GM19452 (cell line): ENCODE measurements at regions not wholly inside any gene's neighbourhood (a gene's known extent, or its start where the extent isn't known, plus 50 kb on each side); places are given as distances from the start of the nearest gene placed in this dataset.
"Not testable (repeated sequence)": the region's sequence is repeated elsewhere in the genome, so short reads cannot be mapped to it uniquely, and the experiment has no call there.

ENCODE experiments used
- ATAC-seq: cut with Tn5 transposase; IDR thresholded peaks from one replicate; pipeline ENCODE4 v1.9.1; 2021; ENCODE audit not compliant: unreplicated experiment

DNA sequence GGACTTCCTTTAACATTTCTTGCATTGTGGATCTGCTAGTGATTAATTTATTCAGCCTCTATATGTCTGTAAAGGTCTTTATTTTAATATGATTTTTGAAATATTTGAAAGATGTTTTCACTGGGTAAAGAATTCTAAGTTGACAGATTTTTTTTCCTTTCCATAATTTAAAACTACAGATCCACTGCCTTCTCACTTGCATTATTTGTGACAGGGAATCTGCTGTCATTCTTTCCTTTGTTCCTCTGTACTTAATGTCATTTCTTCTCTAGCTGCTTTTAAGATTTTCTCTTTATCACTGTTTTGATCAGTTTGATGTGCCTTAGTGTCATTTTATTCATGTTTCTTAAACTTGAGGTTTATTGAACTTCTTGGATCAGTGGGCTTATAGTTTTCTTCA lies 159.9 kb downstream of the CYB561 start:
- no peak for ATAC-seq

DNA sequence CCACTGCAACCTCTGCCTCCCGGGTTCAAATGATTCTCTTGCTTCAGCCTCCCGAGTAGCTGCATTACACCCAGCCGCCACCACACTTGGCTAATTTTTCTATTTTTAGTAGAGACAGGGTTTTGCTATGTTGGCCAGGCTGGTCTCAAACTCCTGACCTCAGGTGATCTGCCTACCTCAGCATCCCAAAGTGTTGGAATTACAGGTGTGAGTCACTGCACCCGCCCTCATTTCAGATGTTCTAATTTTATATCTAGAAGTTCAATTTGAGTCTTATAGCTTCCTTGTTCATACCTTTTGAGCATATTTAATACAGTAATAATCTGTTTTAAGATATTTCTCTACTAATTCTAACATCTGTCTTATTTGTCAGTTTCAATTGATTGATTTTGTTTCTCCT lies 159.1 kb downstream of the CYB561 start:
- not testable (repeated sequence) for ATAC-seq

DNA sequence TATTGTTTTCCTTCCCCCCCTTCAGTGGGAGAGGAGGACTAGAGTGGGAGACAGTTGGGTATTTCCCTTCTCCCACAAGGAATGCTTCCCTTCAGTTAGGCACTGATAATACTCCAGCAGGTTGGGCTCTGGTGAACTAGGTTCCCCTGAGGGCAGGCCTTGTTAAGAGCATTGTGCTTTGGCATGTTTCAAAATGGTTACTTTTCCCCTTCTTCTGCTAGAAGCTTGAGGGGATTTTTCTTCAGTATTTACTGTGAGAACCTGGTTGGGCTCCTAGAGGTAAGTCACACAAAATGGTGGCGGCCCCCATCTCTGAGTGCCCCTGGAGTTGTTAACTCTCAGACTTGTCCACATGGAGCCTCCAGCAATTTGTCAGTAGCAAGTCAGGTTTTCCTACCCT lies 156.2 kb downstream of the CYB561 start:
- ATAC-seq, result no peak

DNA sequence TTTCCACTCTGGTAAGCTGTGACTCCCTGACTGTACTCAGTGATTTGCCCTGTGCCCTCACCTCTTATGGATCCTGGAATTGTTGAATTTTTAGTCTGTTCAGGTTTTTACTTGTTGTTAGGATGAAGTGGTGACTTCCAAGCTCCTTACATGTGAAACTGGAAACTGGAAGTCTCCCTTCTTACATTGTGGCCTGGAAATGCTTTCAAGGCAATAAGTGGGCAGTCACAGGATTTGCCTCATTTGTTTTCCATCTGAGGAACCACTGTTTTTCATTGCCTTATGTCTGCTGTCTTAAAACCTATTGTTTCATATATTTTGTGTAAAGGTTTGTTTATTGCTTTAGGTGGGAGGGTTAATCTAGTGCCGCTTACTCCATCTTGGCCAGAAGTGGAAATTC lies 155.8 kb downstream of the CYB561 start:
- no peak for ATAC-seq

DNA sequence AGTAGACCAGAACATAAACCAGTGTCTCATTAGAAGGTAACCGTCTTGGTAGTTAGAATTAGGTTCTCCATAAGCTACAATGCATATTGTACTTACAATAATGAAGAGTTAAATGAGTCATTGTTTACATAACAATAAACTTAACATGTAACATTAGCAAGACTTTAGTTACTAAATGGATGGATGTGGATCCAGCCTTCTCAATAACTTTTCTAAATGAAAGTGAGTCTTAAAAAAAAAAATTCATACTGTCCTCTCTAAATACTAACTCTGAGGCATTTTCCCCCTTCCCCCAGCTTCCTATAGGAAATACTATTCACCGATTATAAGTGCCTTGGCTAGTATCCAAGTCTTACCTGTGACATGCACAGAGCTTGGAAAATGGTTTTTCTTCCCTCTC lies 155.3 kb downstream of the CYB561 start:
- no peak for ATAC-seq

GRCh38 chr17:63291258-63291657 lies 154.8 kb downstream of the CYB561 start:
- no peak for ATAC-seq

DNA sequence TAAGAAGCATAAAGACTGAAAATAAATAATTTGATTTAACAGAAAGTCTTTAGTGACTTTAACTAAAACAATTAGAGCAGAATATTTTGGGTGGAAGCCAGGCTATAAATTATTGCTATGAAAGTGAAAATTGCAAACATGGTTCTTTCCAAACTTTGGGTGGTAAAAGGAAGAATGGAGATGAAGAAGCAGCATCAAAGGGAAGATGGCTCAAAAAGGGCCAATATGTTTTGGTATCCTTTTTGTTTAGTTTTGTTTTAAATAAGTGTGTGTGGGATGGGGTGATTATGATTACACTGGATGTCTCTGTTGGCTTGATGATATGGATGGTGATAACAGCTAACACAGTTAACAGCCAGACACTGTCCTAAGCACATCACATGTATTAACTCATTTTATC lies 153.7 kb downstream of the CYB561 start:
- ATAC-seq, result no peak

GRCh38 chr17:63293323-63294075 lies 152.6 kb downstream of the CYB561 start:
- no peak for ATAC-seq

DNA sequence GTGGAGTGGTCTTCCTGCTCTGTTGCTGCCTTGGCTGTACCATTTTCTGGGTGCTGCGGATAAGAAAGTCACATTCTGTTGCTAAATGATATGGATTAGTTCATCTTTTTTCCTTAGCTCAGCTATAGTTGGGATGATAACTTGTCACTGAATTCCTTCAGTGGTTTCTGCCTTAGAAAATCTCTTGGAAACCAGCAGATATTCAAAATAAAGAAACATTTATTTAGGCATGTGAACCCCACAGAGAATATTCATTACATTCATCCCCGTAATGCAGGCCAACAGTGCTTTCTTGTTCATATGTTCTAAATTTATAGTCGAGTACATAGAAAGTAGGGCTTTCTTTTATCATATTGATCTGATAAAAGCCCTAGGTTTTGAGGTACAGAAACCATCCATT lies 151.3 kb downstream of the CYB561 start:
- no peak for ATAC-seq

DNA sequence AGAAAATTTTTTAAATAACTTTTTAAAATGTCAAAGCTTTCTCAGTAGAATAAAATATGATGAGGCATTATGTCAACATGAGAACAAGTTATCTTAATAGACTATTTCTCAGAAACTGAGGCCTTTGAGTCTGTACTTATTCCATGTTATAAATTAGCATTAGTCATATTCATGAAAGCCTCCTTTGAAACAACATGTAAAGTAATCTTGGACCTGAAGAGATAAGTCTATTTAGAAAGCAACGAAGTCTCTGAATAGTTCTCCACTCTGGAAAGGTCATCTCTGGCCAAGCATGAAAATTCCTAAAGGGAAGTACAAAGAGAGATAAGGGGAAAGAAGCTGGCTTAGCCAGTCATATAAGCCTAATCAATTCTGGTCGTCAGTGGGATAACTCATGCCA lies 150.8 kb downstream of the CYB561 start:
- no peak for ATAC-seq

- no peak for ATAC-seq
Observed at GRCh38 chr17:63295839-63296590, 150.1 kb downstream of the CYB561 start.

DNA sequence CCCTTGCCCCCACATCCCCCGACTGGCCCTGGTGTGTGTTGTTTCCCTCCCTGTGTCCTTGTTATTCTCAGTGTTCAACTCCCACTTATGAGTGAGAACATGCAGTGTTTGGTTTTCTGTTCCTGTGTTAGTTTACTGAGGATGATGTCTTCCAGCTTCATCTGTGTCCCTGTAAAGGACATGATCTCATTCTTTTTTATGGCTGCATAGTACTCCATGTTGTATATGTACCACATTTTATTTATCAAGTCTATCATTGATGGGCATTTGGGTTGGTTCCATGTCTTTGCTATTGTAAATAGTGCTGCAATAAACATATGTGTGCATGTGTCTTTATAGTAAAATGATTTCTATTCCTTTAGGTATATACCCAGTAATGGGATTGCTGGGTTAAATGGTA lies 147.2 kb downstream of the CYB561 start:
- not testable (repeated sequence) for ATAC-seq

DNA sequence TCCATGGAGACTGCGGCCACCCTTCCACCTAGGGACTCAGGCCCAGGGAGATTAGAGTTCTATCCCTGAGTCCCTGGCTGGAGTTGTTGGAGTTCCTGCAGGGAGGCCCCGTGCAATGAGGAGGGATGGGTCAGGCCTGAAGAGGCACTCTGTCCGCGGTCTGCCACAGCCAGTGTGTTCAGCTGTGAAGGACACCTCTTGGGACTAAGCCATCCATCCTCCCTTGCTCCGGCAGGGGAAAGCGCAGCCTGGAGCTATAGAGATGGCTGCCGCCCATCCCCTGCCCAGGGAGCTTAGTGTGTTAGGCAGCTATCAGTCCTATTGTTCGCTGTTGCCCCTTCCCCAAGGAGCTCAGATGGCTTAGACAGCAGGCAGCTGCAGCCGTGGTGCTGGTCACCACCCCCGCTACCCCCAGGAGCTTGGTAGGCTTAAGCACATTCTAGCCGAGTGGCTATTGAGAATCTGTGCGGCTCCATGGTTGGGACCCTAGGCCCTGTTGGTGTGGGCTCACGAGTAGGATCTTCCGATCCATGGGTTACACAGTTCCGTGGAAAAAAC lies 141.3 kb downstream of the CYB561 start:
- no peak for ATAC-seq

GRCh38 chr17:63305857-63306256 lies 140.2 kb downstream of the CYB561 start:
- no peak for ATAC-seq

DNA sequence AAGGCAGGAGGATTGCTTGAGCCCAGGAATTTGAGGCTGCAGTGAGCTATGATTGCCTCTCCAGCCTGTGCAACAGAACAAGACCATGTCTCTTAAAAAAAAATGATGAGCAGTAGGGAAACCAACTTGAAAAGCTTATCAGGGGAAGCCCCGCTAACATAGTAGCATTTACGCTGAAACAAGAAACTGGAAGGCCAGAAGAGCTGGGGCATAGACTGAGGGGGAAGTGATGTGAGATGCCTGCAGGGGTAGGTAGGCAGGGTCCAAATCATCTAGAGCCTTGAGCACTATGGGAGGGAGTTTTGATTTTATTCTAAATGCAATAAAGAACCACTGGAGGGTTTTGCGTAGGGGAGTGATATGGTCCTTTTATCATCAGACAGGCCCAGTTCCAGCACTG lies 139.3 kb downstream of the CYB561 start:
- ATAC-seq, result no peak

GRCh38 chr17:63308272-63308671 lies 137.8 kb downstream of the CYB561 start:
- no peak for ATAC-seq

GRCh38 chr17:63309021-63309420 lies 137.1 kb downstream of the CYB561 start:
- ATAC-seq, result no peak

DNA sequence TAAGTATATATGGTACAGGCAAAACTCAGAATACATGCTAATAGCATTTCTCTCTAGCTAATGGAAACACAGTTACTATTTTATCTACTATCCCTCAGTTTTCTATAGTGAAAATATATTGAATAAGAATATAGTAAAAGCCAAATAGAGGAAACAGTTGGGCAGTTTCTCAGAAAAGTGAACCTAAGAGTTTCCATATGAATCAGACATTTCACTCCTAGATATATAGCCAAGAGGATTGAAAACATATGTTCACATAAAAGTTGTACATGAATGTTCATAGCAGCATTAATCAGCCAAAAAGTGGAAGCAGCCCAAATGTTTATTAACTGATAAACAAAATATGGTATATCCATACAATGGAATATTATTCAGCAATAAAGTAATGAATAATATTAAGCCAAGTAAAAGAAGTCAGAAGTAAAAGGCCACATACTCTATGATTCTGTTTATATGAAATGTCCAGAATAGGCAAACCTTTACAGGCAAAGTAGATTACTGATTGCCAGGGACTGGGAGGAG lies 134.6 kb downstream of the CYB561 start:
- no peak for ATAC-seq

DNA sequence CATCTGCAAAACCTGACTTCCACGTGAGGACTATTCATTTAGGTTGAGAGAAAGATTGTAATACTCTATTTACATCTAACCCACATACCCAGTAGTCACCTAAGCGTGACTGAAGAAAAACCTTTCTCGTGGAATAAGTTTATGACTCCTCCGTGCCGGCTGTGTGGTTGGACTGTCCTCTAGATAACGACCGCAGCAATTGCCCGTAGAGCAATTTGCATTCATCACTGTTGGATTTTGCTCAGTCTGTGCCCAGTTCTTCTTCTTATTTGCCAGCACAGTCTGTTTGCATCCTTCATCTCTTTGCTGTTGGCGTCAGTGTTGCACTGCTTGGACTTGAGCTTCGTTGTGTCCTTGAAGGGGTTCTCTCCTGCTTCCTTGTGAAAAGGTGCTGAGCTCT lies 131.3 kb downstream of the CYB561 start:
- no peak for ATAC-seq

- ATAC-seq, result no peak
Observed at GRCh38 chr17:63316100-63316499, 130.0 kb downstream of the CYB561 start.

DNA sequence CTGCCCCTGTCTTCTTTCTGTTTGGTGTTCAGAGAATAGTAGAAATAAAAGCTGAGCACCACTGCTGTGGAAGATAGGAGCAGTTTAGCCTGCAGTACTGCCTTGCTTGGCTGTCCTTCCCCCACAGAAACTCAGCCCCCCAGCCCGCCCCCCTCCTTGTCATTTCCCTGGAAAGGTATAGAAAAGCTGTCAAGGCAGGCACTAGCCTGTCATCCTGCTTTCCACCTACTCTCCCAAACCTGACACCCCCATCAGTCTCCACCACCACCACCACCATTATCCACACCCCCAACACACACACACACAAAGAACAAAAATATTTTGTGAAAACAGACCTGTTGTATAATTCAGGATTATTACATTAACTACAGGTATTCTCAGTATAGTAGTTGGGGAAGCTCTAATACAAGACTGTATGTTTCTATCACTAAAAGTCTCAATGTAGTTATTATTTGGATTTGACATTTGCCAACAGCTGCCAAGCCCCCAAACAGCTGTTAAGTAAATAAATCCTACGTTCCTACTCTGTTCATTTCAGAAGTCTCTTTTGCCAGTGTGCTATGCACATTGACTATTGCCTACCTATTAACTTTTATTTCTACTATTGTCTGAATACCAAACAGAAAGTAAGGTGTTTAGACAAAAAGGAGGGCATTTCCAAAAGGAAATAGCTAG lies 128.8 kb downstream of the CYB561 start:
- no peak for ATAC-seq
